C4-2B (cell line): ENCODE measurements at regions not wholly inside any gene's neighbourhood (a gene's known extent, or its start where the extent isn't known, plus 50 kb on each side); places are given as distances from the start of the nearest gene placed in this dataset.

Experiments
- ZFX ChIP-seq: fragments of 450-650 bp; IDR thresholded peaks from 2 replicates; pipeline ENCODE4 v1.6.1; 2017
- TF ChIP-seq, protein P1 (sequence below): fragments of 450-650 bp; conservative IDR thresholded peaks from 2 replicates; pipeline ENCODE4 v1.5.1; 2017; ENCODE audit warnings: mild to moderate bottlenecking

DNA sequence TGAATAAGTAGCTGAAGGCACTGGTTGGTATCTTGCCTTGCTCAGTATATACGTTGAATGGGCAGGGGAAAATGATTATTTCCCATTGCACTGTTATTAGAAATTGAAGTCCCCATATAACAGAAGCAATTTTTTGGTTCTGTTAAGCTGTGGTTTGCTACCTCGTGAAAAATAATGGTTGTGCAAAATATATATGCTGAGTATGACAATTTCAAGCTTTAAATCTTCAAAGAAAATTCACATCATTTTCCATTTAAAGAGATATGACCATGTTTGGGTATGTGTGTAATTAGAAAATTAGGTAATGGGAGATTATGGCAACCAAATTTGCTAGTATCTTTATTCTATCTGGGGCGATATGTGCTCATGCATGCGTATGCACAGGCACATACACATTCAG lies 139.8 kb downstream of the DMAC1 start:
- TF ChIP-seq, protein P1, sequence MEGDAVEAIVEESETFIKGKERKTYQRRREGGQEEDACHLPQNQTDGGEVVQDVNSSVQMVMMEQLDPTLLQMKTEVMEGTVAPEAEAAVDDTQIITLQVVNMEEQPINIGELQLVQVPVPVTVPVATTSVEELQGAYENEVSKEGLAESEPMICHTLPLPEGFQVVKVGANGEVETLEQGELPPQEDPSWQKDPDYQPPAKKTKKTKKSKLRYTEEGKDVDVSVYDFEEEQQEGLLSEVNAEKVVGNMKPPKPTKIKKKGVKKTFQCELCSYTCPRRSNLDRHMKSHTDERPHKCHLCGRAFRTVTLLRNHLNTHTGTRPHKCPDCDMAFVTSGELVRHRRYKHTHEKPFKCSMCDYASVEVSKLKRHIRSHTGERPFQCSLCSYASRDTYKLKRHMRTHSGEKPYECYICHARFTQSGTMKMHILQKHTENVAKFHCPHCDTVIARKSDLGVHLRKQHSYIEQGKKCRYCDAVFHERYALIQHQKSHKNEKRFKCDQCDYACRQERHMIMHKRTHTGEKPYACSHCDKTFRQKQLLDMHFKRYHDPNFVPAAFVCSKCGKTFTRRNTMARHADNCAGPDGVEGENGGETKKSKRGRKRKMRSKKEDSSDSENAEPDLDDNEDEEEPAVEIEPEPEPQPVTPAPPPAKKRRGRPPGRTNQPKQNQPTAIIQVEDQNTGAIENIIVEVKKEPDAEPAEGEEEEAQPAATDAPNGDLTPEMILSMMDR: no peak
- no peak for TF ChIP-seq ZFX
